GM21825 (cell line): ENCODE measurements at regions not wholly inside any gene's neighbourhood (a gene's known extent, or its start where the extent isn't known, plus 50 kb on each side); places are given as distances from the start of the nearest gene placed in this dataset.
"Not testable (repeated sequence)": the region's sequence is repeated elsewhere in the genome, so short reads cannot be mapped to it uniquely, and the experiment has no call there.

Experiments
- ATAC-seq: cut with Tn5 transposase; IDR thresholded peaks from one replicate; pipeline ENCODE4 v1.9.1; 2021; ENCODE audit warnings: mild to moderate bottlenecking, moderate library complexity; ENCODE audit not compliant: unreplicated experiment

- no peak for ATAC-seq
Observed at GRCh38 chr1:177648138-177648537, 321.7 kb downstream of the SEC16B start.

GRCh38 chr1:177646757-177647730 is 322.8 kb downstream of the SEC16B start:
- no peak for ATAC-seq

DNA sequence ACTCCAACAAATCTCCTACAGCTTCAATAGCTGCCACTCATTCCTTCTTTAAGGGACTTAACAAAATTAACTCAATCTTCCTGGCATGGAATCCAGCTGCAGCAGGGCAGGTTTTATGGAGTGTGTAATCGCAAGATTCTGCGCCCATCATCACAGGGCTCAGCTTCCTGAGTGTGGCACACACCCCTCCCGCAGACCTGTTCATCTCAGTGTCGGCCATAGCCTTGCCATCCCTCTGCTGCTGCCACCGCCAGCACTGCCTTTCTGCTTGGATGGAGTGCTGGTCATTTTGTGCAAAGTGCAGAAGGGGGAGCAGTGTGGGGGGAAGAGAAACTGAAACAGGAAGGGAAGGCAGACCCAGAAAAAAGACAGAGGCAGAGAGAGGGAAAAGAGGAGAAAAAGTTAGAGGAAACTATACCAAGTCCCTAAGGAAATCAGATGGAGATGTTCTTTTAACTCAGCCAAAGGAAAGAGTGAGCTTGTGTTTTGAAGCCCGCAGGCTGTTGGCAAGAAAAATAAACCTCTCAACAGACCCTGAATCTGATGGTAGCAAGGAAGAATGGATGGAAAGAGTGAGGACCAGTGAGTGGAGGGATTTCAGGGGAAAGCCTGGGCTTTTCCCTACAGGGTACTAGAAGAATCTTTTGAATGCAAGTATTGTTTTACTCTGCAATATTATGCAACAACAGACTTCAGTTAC is 324.2 kb downstream of the SEC16B start:
- no peak for ATAC-seq

DNA sequence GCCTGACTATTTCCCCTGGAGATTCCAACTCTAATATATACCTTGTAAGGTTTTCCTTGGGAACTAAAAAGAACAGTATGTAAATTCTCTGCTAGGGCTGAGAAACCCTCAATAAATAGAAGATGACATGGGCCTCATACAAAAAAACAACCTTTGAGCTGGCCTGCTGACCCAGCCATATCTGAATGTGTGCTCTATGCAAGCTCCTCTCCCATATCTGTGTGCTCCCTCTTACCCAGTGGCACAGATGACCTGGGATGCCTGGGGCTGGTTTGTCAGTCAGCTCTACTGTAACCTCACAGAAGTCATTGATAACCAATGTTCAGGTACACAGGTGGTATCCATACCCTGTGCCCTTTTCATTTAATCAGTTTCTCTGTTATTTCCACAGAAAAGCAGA is 329.2 kb downstream of the SEC16B start:
- no peak for ATAC-seq

DNA sequence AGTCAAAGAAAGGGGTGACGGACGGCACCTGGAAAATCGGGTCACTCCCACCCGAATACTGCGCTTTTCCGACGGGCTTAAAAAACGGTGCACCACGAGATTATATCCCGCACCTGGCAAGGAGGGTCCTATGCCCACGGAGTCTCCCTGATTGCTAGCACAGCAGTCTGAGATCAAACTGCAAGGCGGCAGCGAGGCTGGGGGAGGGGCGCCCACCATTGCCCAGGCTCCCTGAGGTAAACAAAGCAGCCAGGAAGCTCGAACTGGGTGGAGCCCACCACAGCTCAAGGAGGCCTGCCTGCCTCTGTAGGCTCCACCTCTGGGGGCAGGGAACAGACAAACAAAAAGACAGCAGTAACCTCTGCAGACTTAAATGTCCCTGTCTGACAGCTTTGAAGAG is 335.7 kb downstream of the SEC16B start:
- ATAC-seq, result not testable (repeated sequence)

- ATAC-seq, result no peak
Observed at GRCh38 chr1:177632923-177633615, 336.8 kb downstream of the SEC16B start.

DNA sequence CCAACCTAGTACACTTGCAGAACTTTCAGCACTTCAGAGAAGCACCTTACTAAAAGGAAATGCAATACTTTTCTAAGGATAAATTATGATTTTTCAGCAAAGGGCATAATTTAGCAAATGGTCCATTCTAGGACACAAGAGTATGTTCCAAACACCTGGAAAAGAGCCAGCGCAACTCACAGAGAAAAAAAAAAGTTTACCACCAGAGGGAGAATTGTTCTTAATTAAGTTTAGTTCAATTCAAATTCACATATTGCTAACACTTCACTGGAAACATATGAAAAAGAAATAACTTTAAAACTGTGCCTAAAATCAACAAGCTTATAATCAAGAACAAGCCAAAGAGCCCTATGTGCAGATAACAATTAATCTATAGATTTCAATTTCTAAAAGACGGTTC is 338.1 kb downstream of the SEC16B start:
- ATAC-seq, result no peak

DNA sequence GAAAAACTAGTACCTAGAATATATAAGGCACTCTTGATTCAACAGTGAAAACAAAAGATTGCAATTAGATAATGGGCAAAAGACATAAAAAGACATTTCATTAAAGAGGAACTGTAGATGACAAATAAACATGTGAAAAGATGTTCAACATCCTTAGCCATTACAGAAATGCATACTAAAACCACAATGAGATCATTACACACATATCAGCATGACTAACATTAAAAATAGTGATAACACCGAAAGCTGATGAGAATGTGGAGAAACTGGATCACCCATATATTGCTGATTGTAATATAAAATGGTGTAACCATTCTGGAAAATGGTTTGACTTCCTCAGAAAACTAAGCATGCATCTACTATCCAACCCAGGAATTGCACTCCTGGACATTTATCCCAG is 340.3 kb downstream of the SEC16B start:
- no peak for ATAC-seq

- no peak for ATAC-seq
Observed at GRCh38 chr1:177627148-177627910, 342.5 kb downstream of the SEC16B start.

DNA sequence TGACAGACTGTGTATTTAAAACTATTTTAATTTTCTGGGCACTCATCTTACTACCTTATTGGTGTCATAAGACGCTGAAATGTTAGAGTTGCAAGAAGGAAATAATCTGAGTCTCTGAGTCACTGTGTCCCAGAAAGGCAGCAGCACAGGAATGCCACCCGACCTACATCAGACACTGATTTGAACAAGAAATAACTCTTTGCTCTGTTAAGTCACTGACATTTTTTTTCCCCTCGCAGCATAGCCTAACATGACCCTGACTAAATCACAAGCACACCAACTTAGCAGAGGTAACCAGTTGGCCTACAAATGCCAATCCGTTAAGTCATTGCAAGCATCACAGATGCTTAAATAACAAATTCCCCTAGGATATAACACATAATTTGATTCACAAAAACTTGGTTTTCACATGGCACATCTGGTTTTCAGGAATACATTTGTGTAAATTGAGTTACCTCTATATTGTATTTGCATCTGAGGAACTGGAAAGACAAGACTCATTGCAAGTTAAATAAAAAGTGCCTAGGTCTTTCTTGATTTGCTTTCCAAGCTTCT is 349.1 kb downstream of the SEC16B start:
- no peak for ATAC-seq

DNA sequence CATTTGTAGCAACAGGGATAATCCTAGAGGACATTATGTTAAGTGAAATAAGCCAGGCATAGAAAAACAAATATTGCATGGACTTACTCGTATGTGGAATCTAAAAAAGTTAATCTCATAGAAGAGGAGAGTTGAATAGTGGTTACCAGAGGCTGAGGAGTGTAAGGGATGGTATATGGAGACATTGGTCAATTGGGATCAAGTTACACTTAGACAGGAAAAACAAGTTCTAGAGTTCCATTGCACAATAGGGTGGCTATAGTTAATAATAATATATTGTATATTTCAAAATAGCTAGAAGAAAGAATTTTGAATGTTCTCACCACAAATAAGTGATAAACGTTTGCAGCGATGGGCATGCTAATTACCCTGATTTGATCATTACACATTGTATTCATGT is 354.6 kb downstream of the SEC16B start:
- no peak for ATAC-seq

- ATAC-seq, result no peak
Observed at GRCh38 chr1:177611402-177611801, 358.5 kb downstream of the SEC16B start.

GRCh38 chr1:177609953-177610352 is 359.9 kb downstream of the SEC16B start:
- ATAC-seq, result no peak

DNA sequence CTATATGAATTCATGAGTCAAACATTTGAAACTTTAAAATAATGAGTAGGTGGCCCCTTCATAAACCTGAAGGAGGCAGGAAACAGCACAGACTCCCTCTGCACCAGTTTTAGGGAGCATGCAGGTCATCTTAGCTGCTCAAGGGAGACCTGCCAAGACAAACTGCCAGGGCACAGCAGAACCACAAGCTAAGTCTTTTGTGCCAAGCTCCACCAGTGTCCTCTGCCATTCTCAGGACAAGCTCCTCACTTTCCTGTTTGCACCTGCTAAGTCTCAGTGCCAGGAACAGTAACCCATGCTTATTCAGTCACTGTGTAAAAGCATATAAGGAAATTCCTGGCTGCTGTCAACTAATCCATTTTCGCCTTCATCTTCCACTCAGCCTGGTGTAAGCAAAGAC is 368.9 kb downstream of the SEC16B start:
- no peak for ATAC-seq

DNA sequence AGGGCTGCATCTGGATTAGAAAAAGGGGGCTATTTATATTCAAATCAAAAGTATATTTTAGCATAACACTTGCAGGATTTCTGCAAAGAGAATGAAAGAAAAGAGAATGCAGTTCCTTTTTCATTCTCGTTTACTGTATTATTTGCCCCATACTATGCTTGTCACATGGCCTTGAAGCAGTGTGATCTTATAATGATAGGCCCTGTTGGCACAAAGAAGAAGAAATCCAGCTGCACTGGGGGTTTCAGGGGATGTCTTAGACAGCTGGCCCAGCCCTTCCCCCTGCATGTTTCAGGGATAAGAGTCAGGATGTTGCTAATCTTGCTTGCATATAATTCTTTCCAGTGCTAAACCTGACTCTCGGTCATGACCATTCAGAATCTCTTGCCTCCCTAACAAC is 369.5 kb downstream of the SEC16B start:
- no peak for ATAC-seq

- no peak for ATAC-seq
Observed at GRCh38 chr1:177597393-177597792, 372.5 kb downstream of the SEC16B start.

DNA sequence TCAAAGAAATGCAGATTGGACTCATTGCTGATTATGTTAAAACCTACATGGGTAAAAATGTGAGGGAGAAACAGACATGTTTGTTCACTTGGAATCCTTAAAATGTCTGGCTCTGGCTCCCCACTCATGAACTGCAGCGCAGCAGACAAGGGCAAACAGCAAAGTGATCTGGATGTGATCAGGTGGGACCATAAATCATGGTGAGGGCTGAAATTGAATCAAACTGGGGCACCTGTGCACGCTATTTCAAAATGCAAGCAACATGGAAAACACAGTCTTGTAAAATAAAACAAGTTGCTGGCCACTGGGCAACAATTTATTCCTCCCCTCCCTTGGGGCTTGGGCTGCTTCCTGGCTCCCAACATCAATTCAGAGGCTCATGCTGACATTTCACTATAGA is 373.4 kb downstream of the SEC16B start:
- no peak for ATAC-seq

- no peak for ATAC-seq
Observed at GRCh38 chr1:177593105-177593504, 376.8 kb downstream of the SEC16B start.

DNA sequence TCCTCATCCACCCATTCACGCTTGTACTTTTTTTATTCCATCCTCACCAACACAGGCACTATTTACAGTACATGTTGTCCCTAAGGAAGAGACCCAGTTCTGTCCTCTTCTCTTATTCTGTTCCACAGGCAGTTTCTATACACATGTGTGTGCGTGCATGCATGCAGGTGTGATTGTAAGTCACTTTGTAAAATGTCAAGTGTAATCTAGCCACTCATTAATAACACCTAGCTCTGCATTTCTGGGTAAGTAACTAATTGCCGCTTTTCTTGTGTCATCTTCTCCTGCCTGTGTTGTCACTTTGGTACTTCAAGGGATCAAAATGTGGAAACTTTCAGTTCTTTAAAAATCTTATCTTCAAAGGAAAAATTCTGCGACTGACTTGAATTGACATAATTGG is 377.2 kb downstream of the SEC16B start:
- no peak for ATAC-seq

GRCh38 chr1:177591155-177591554 is 378.7 kb downstream of the SEC16B start:
- ATAC-seq, result no peak
